Mesendoderm (in vitro differentiated cells): ENCODE measurements at regions not wholly inside any gene's neighbourhood (a gene's known extent, or its start where the extent isn't known, plus 50 kb on each side); places are given as distances from the start of the nearest gene placed in this dataset.
A peak's percentile ranks its signal among the peaks of the same experiment; 100 is the strongest.
"Not testable (repeated sequence)": the region's sequence is repeated elsewhere in the genome, so short reads cannot be mapped to it uniquely, and the experiment has no call there.

ENCODE experiments used
- DNase-seq: peaks from one replicate; pipeline ENCODE4 v3.0.0; 2013
- H2AK5ac ChIP-seq: 2 replicates; pipeline ENCODE4 v1.6.1; 2013; ENCODE audit warnings: low read length, inconsistent platforms
- H2BK120ac ChIP-seq: 2 replicates; pipeline ENCODE4 v1.6.1; 2013; ENCODE audit warnings: low read depth, mild to moderate bottlenecking, low read length, moderate library complexity, mixed read lengths
- H2BK15ac ChIP-seq: replicated peaks from 2 replicates; pipeline ENCODE4 v1.6.1; 2013; ENCODE audit warnings: low read depth, mild to moderate bottlenecking, moderate library complexity
- H2BK5ac ChIP-seq: 2 replicates; pipeline ENCODE4 v1.6.1; 2013; ENCODE audit warnings: low read length, inconsistent platforms
- H3K18ac ChIP-seq: 2 replicates; pipeline ENCODE4 v1.6.1; 2013; ENCODE audit warnings: mild to moderate bottlenecking, low read length, mixed read lengths
- H3K23ac ChIP-seq: one replicate; pipeline ENCODE4 v1.6.1; 2013; ENCODE audit warnings: low read length
- H3K27ac ChIP-seq: 2 replicates; pipeline ENCODE4 v1.5.1; 2013; ENCODE audit warnings: low read depth, mild to moderate bottlenecking, inconsistent platforms, low read length, moderate library complexity
- H3K27me3 ChIP-seq: 2 replicates; pipeline ENCODE4 v1.6.1; 2013; ENCODE audit warnings: low read length, control low read depth, mild to moderate bottlenecking, inconsistent platforms; ENCODE audit not compliant: insufficient read depth, poor library complexity
- H3K36me3 ChIP-seq: 2 replicates; pipeline ENCODE4 v1.6.1; 2013; ENCODE audit warnings: low read length, inconsistent platforms; ENCODE audit not compliant: control insufficient read depth, insufficient read depth
- H3K4ac ChIP-seq: one replicate; pipeline ENCODE4 v1.6.1; 2013; ENCODE audit warnings: low read depth, mild to moderate bottlenecking, low read length, moderate library complexity
- H3K4me1 ChIP-seq: 2 replicates; pipeline ENCODE4 v1.6.1; 2013; ENCODE audit warnings: low read depth, low read length, inconsistent platforms; ENCODE audit not compliant: control insufficient read depth
- H3K4me2 ChIP-seq: 2 replicates; pipeline ENCODE4 v1.6.1; 2013; ENCODE audit warnings: low read length
- H3K4me3 ChIP-seq: 2 replicates; pipeline ENCODE4 v1.5.1; 2013; ENCODE audit warnings: mild to moderate bottlenecking, low read length
- H3K56ac ChIP-seq: one replicate; pipeline ENCODE4 v1.6.1; 2013; ENCODE audit warnings: low read length
- H3K79me1 ChIP-seq: 2 replicates; pipeline ENCODE4 v1.6.1; 2013; ENCODE audit warnings: low read length, inconsistent platforms
- H3K79me2 ChIP-seq: 2 replicates; pipeline ENCODE4 v1.6.1; 2013; ENCODE audit warnings: mild to moderate bottlenecking, low read length; ENCODE audit not compliant: control insufficient read depth, insufficient read depth
- H3K9ac ChIP-seq: 2 replicates; pipeline ENCODE4 v1.6.1; 2013; ENCODE audit warnings: low read length, inconsistent platforms
- H4K5ac ChIP-seq: one replicate; pipeline ENCODE4 v1.6.1; 2013; ENCODE audit warnings: low read length
- H4K8ac ChIP-seq: one replicate; pipeline ENCODE4 v1.6.1; 2013; ENCODE audit warnings: low read depth, mild to moderate bottlenecking, control low read depth, low read length, moderate library complexity
- WGBS: extraction: QIAGEN DNeasy Blood & Tissue Kit; methylation state at CpG from one replicate; pipeline ENCODE4 v1.1.7; 2013; ENCODE audit warnings: low lambda C conversion rate, missing lambda C conversion rate; ENCODE audit not compliant: insufficient coverage; ENCODE audit errors: extremely low coverage; 5-methylcytosine and 5-hydroxymethylcytosine counted together

- WGBS: no CpG with 5 or more reads among the region's 5 CpGs
- H3K36me3 ChIP-seq: not testable (repeated sequence)
Observed at GRCh38 chrX:129255516-129255915, 267.8 kb downstream of the SMARCA1 start.

DNA sequence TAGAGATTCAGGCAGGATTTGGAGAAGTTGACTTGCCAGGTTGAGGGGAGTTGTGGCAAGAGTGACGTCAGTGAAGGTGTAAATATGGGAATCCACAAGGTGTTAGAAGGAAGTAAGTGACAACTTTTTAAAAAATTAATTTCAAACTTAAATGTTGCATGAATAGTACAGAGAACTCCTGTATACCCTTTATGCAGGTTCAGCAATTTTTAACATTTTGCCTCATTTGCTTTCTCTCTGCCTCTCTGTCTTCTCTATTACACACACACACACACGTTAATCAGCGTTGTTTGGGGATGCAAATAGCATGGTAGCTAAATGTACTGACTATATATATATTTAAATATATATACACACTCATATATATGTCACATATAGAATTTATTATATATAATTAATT is 273.7 kb downstream of the SMARCA1 start:
- H3K56ac ChIP-seq: no peak overlapping the region
- no peak overlapping the region for H3K23ac ChIP-seq
- H3K79me2 ChIP-seq: no peaks in the 10 kb centered on the region
- no peaks in the 10 kb centered on the region for H3K36me3 ChIP-seq
- no peak overlapping the region for H3K4ac ChIP-seq
- no peak overlapping the region for H2AK5ac ChIP-seq
- no peak overlapping the region for H2BK120ac ChIP-seq
- no peak overlapping the region for H3K27ac ChIP-seq
- no peak for DNase-seq
- no peak overlapping the region for H4K8ac ChIP-seq
- H3K18ac ChIP-seq: no peak overlapping the region
- H2BK15ac ChIP-seq: no peak overlapping the region
- no peak overlapping the region for H2BK5ac ChIP-seq
- no peak overlapping the region for H4K5ac ChIP-seq
- H3K4me1 ChIP-seq: no peaks in the 10 kb centered on the region
- H3K27me3 ChIP-seq: no peaks in the 10 kb centered on the region
- no peak overlapping the region for H3K9ac ChIP-seq
- H3K4me2 ChIP-seq: no peak overlapping the region
- no peak overlapping the region for H3K4me3 ChIP-seq
- no peaks in the 10 kb centered on the region for H3K79me1 ChIP-seq
- WGBS: no CpG with 5 or more reads among the region's 3 CpGs

More at GRCh38 chrX:129255516-129255915, 267.8 kb downstream of the SMARCA1 start:
- H3K4me1 ChIP-seq, H2AK5ac ChIP-seq, H3K79me2 ChIP-seq, H3K4me2 ChIP-seq, H3K79me1 ChIP-seq, H3K56ac ChIP-seq, H2BK5ac ChIP-seq, H3K27me3 ChIP-seq, H3K4me3 ChIP-seq, H3K9ac ChIP-seq, H2BK120ac ChIP-seq, H3K18ac ChIP-seq, H3K4ac ChIP-seq, H3K23ac ChIP-seq, H4K5ac ChIP-seq, H4K8ac ChIP-seq, H3K27ac ChIP-seq, H2BK15ac ChIP-seq: not testable (repeated sequence)
- DNase-seq: peak; percentile 6

DNA sequence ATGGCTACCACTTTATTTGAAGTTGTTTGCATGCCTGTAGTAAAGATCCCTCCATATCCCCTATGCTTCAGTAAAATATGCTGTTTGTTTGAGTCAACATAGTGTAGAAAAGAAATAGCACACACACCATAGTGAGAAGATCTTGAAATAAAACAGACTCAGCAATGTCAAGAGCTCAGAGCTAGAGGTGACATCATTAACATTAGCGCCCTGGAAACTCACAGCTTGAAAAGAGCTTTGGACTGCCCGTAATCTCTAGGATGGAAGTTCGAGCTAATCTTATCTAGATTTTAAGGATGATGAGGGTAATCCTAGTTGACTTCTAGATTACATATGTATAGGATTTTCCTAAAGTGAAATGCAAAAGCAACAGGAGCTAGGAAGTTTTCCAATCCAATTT is 275.6 kb downstream of the SMARCA1 start:
- Histone ChIP-seq H3K23ac (no peak overlapping the region), H3K4me1 (no peaks in the 10 kb centered on the region), H3K79me1 (no peaks in the 10 kb centered on the region), H3K4me3 (no peak overlapping the region), H2BK15ac (no peak overlapping the region), H3K4ac (no peak overlapping the region), H2AK5ac (no peak overlapping the region), H3K56ac (no peak overlapping the region), H2BK120ac (no peak overlapping the region), H3K18ac (no peak overlapping the region), H3K9ac (no peak overlapping the region), H3K27me3 (no peaks in the 10 kb centered on the region), H3K36me3 (no peaks in the 10 kb centered on the region), H2BK5ac (no peak overlapping the region), H3K79me2 (no peaks in the 10 kb centered on the region), H4K8ac (no peak overlapping the region), H4K5ac (no peak overlapping the region), H3K4me2 (no peak overlapping the region), H3K27ac (no peak overlapping the region)
- WGBS: no CpG with 5 or more reads among the region's 3 CpGs
- peak; percentile 71 for DNase-seq

- no peak for DNase-seq
- Histone ChIP-seq H2AK5ac (no peak overlapping the region), H3K4me1 (no peaks in the 10 kb centered on the region), H3K4me2 (no peak overlapping the region), H3K27me3 (no peaks in the 10 kb centered on the region), H3K79me2 (no peaks in the 10 kb centered on the region), H3K79me1 (no peaks in the 10 kb centered on the region), H3K4ac (no peak overlapping the region), H3K4me3 (no peak overlapping the region), H3K23ac (no peak overlapping the region), H2BK5ac (no peak overlapping the region), H4K8ac (no peak overlapping the region), H3K56ac (no peak overlapping the region), H3K27ac (no peak overlapping the region), H2BK15ac (no peak overlapping the region), H4K5ac (no peak overlapping the region), H3K36me3 (no peaks in the 10 kb centered on the region), H2BK120ac (no peak overlapping the region), H3K18ac (no peak overlapping the region), H3K9ac (no peak overlapping the region)
- no CpG with 5 or more reads among the region's 2 CpGs for WGBS
Observed at GRCh38 chrX:129239371-129239770, 283.9 kb downstream of the SMARCA1 start.

DNA sequence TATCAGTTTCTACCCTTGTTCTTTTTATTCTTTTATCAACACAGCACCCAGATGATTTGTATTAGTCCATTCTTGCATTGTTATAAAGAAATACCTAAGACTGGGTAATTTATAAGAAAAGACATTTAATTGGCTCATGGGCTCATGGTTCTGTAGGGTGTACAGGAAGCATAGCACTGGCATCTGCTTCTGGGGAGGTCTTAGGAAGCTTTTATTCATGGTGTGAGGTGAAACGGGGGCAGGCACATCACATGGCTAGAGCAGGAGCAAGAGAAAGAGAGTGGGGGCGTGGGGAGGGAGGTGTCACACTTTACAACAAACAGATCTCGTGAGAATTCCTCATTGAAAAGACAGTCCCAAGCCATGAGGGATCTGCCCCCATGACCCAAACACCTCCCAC is 285.3 kb downstream of the SMARCA1 start:
- no peak overlapping the region for H3K18ac ChIP-seq
- no peaks in the 10 kb centered on the region for H3K79me1 ChIP-seq
- no peak overlapping the region for H3K4me3 ChIP-seq
- no peaks in the 10 kb centered on the region for H3K4me1 ChIP-seq
- WGBS: no CpG with 5 or more reads among the region's 3 CpGs
- H3K9ac ChIP-seq: no peak overlapping the region
- no peaks in the 10 kb centered on the region for H3K27me3 ChIP-seq
- no peak overlapping the region for H4K8ac ChIP-seq
- H2BK15ac ChIP-seq: no peak overlapping the region
- H3K56ac ChIP-seq: no peak overlapping the region
- no peaks in the 10 kb centered on the region for H3K36me3 ChIP-seq
- H3K4ac ChIP-seq: no peak overlapping the region
- H2AK5ac ChIP-seq: no peak overlapping the region
- H3K79me2 ChIP-seq: no peaks in the 10 kb centered on the region
- H4K5ac ChIP-seq: no peak overlapping the region
- DNase-seq: no peak
- H2BK5ac ChIP-seq: no peak overlapping the region
- H3K27ac ChIP-seq: no peak overlapping the region
- H2BK120ac ChIP-seq: no peak overlapping the region
- no peak overlapping the region for H3K23ac ChIP-seq
- H3K4me2 ChIP-seq: no peak overlapping the region

DNA sequence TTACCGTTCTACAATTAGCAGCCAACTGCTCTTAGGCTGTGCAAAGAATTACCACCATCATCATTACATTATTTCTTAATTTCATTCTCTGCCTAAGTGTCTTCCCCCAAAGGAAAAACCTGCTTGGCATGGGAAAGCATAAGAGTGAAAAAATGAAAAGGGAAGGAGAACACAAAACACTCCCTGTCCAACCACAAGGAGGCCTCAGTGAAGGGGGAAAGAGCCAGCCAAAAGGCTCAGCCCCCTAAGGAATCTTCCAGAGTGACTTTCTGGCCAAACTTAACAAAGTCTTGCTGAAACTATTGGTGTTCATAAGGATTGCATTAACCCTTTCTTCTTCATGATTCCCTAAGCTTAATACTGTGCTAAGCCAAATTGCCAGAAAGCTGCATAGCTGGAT is 287.4 kb downstream of the SMARCA1 start:
- H3K27me3 ChIP-seq: no peaks in the 10 kb centered on the region
- H3K4ac ChIP-seq: no peak overlapping the region
- H3K4me2 ChIP-seq: no peak overlapping the region
- no peak overlapping the region for H2BK5ac ChIP-seq
- H3K23ac ChIP-seq: no peak overlapping the region
- H3K9ac ChIP-seq: no peak overlapping the region
- no peaks in the 10 kb centered on the region for H3K36me3 ChIP-seq
- H3K4me1 ChIP-seq: no peaks in the 10 kb centered on the region
- no CpG with 5 or more reads among the region's 1 CpG for WGBS
- H2AK5ac ChIP-seq: no peak overlapping the region
- H2BK15ac ChIP-seq: no peak overlapping the region
- DNase-seq: peak; percentile 13
- H3K79me2 ChIP-seq: no peaks in the 10 kb centered on the region
- H3K4me3 ChIP-seq: no peak overlapping the region
- H2BK120ac ChIP-seq: no peak overlapping the region
- H4K5ac ChIP-seq: no peak overlapping the region
- H3K18ac ChIP-seq: no peak overlapping the region
- H3K79me1 ChIP-seq: no peaks in the 10 kb centered on the region
- no peak overlapping the region for H3K27ac ChIP-seq
- no peak overlapping the region for H4K8ac ChIP-seq
- no peak overlapping the region for H3K56ac ChIP-seq
